ENCODE measurements at regions not wholly inside any gene's neighbourhood (a gene's known extent, or its start where the extent isn't known, plus 50 kb on each side); places are given as distances from the start of the nearest gene placed in this dataset.

- DNase-seq: no peak
- Mint-ChIP-seq H3K27ac (no peak overlapping the region), H3K36me3 (ENCODE audit: low read depth) (peaks cover 30% of the 10 kb centered on the region), H3K27me3 (no peaks in the 10 kb centered on the region), H3K4me3 (no peak overlapping the region), H3K9me3 (peaks cover 3% of the 10 kb centered on the region), H3K4me1 (peaks cover 16% of the 10 kb centered on the region)
- intact Hi-C loops (cut with micrococcal nuclease): no loop called here
These were observed 120.9 kb upstream of the FOXN3 start for GRCh38 chr14:89537911-89538310.

GRCh38 chr14:89534902-89535685 lies 118.1 kb upstream of the FOXN3 start:
- peaks cover 4% of the 10 kb centered on the region for H3K4me1 Mint-ChIP-seq
- DNase-seq: no peak
- H3K27ac Mint-ChIP-seq: no peak overlapping the region
- H3K9me3 Mint-ChIP-seq: peaks cover 6% of the 10 kb centered on the region
- no peak overlapping the region for H3K4me3 Mint-ChIP-seq
- H3K27me3 Mint-ChIP-seq: no peaks in the 10 kb centered on the region
- peaks cover 34% of the 10 kb centered on the region for H3K36me3 Mint-ChIP-seq (ENCODE audit: low read depth)
- intact Hi-C loops (cut with micrococcal nuclease): no loop called here

GRCh38 chr14:89533766-89534165 lies 116.7 kb upstream of the FOXN3 start:
- DNase-seq: no peak
- no peak overlapping the region for H3K27ac Mint-ChIP-seq
- H3K9me3 Mint-ChIP-seq: peaks cover 7% of the 10 kb centered on the region
- intact Hi-C loops (cut with micrococcal nuclease): no loop called here
- no peaks in the 10 kb centered on the region for H3K27me3 Mint-ChIP-seq
- peaks cover 34% of the 10 kb centered on the region for H3K36me3 Mint-ChIP-seq (ENCODE audit: low read depth)
- H3K4me3 Mint-ChIP-seq: no peak overlapping the region
- no peaks in the 10 kb centered on the region for H3K4me1 Mint-ChIP-seq

DNA sequence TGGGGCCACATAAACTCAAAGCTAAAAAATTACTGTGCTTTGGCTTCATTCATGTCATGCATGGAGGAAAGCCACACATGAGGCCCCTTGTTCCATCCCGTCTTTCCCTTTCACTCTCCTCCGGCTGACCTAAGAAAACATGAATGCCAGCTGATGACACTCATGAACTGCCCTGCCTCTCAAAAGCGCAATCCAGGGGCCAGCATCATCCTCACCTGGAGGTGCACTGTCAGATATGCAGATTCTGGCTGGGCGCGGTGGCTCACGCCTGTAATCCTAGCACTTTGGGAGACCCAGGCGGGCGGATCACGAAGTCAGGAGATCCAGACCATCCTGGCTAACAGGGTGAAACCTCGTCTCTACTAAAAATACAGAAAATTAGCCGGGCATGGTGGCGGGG lies 116.1 kb upstream of the FOXN3 start:
- no peak overlapping the region for H3K4me3 Mint-ChIP-seq
- H3K27ac Mint-ChIP-seq: no peak overlapping the region
- no peaks in the 10 kb centered on the region for H3K4me1 Mint-ChIP-seq
- intact Hi-C loops (cut with micrococcal nuclease): no loop called here
- H3K36me3 Mint-ChIP-seq (ENCODE audit: low read depth): peaks cover 38% of the 10 kb centered on the region
- peaks cover 8% of the 10 kb centered on the region for H3K9me3 Mint-ChIP-seq
- no peaks in the 10 kb centered on the region for H3K27me3 Mint-ChIP-seq
- DNase-seq: no peak

DNA sequence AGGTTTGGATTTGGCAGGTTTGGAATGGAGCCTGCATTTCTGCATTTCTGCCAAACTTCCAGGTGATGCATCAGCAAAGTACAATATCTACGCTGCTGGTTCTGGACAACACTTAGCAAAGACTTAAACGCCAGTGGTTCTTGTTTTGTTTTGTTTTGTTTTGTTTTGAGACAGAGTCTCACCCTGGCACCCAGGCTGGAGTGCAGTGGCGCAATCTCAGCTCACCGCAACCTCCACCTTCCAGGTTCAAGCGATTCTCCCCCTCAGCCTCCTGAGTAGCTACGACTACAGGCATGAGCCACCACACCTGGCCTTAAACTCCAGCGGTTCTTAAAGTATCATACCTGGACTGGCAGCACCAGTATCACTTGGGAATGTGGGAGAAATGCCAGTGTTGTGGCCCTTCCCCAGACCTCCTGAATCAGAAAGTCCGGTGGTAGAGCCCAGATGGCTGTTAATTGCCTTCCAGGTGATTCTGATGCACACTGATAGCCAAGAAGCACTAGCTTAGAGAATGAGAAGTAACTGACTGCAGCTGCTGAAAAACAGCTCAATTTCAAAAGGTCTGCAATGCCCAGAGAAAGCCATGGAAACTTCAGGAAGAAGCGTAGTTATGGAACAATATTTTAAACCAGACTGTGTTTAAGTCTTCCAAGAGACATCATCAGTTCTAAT lies 114.8 kb upstream of the FOXN3 start:
- H3K36me3 Mint-ChIP-seq (ENCODE audit: low read depth): peaks cover 36% of the 10 kb centered on the region
- intact Hi-C loops (cut with micrococcal nuclease): no loop called here

DNA sequence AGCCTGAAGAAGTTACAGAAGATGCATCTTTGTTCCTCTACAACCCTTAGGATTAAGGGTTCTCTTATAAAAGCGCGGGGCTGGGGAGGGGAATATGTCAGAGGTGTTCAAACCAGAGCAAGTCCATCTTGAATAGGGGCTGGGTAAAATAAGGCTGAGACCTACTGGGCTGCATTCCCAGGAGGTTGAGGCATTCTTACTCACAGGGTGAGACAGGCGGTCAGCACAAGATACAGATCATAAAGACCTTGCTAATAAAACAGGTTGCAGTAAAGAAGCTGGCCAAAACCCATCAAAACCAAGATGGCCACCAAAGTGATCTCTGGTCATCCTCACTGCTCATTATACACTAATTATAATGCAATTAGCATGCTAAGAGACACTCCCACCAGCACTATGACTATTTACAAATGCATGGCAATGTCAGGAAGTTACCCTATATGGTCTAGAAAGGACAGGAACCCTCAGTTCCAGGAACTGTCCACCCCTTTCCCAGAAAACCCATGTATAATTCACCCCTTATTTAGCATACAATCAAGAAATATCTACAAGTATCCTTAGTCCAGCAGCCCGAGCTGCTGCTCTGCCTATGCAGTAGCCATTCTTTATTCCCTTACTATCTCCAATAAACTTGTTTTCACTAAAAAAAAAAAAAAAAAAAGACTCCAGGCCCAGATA lies 108.1 kb upstream of the FOXN3 start:
- Mint-ChIP-seq H3K36me3 (ENCODE audit: low read depth) (peaks cover 47% of the 10 kb centered on the region), H3K27ac (no peak overlapping the region), H3K27me3 (no peaks in the 10 kb centered on the region), H3K4me3 (no peak overlapping the region), H3K4me1 (no peaks in the 10 kb centered on the region), H3K9me3 (peaks cover 26% of the 10 kb centered on the region)
- intact Hi-C loops (cut with micrococcal nuclease): no loop called here
- no peak for DNase-seq

More for the DNA sequence above, 114.8 kb upstream of the FOXN3 start:
- no peaks in the 10 kb centered on the region for H3K4me1 Mint-ChIP-seq
- no peak for DNase-seq
- no peak overlapping the region for H3K4me3 Mint-ChIP-seq
- peaks cover 13% of the 10 kb centered on the region for H3K9me3 Mint-ChIP-seq
- H3K27me3 Mint-ChIP-seq: no peaks in the 10 kb centered on the region
- H3K27ac Mint-ChIP-seq: no peak overlapping the region

- H3K4me3 Mint-ChIP-seq: no peak overlapping the region
- H3K36me3 Mint-ChIP-seq (ENCODE audit: low read depth): peaks cover 48% of the 10 kb centered on the region
- intact Hi-C loops (cut with micrococcal nuclease): no loop called here
- H3K27me3 Mint-ChIP-seq: no peaks in the 10 kb centered on the region
- H3K27ac Mint-ChIP-seq: no peak overlapping the region
- H3K4me1 Mint-ChIP-seq: no peaks in the 10 kb centered on the region
- peaks cover 25% of the 10 kb centered on the region for H3K9me3 Mint-ChIP-seq
- DNase-seq: no peak
These were observed 107.4 kb upstream of the FOXN3 start for GRCh38 chr14:89524412-89524811.

DNA sequence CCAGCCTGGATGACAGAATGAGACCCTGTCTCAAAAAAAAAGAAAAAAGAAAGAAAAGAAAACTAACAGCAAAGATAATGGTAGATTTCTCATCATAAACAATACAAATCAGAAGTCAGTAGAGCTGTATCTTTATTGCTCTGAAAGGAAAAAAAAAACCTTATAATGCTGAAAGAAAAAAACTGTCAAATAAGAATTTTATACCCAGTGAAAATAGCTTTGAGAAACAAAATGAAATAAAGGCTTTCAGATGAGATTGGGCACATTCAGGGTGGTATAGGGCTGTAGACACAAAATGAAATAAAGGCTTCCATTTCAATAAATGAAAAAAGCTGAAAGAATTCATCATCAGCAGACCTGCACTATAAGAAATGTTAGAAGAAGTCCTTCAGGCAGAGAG lies 105.0 kb upstream of the FOXN3 start:
- peaks cover 12% of the 10 kb centered on the region for H3K4me1 Mint-ChIP-seq
- intact Hi-C loops (cut with micrococcal nuclease): no loop called here
- no peaks in the 10 kb centered on the region for H3K27me3 Mint-ChIP-seq
- peaks cover 17% of the 10 kb centered on the region for H3K9me3 Mint-ChIP-seq
- H3K36me3 Mint-ChIP-seq (ENCODE audit: low read depth): peaks cover 53% of the 10 kb centered on the region
- no peak overlapping the region for H3K27ac Mint-ChIP-seq
- no peak for DNase-seq
- no peak overlapping the region for H3K4me3 Mint-ChIP-seq

DNA sequence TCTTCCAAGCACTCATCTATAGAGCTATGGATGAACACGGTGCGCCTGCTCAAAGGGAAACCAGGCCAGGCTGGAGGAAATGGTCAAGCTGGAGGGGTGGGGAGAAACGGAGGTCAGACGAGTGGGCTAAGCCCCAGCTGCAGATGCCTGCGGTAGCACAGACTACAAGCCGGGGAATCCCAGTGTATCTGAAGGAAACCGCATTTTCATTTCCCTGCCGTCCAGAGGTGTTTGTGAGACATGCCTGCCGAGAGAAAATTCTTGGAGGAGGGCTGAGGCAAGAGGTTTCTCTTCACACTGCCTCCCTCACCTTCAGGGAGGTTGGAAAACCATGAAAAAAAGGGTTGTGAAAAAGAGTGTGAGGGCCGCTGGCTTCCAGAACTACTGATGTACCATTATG lies 102.0 kb upstream of the FOXN3 start:
- H3K9me3 Mint-ChIP-seq: peaks cover 10% of the 10 kb centered on the region
- intact Hi-C loops (cut with micrococcal nuclease): no loop called here
- peaks cover 58% of the 10 kb centered on the region for H3K36me3 Mint-ChIP-seq (ENCODE audit: low read depth)
- H3K4me1 Mint-ChIP-seq: peaks cover 15% of the 10 kb centered on the region
- H3K27me3 Mint-ChIP-seq: no peaks in the 10 kb centered on the region
- H3K4me3 Mint-ChIP-seq: no peak overlapping the region
- no peak overlapping the region for H3K27ac Mint-ChIP-seq
- DNase-seq: no peak

DNA sequence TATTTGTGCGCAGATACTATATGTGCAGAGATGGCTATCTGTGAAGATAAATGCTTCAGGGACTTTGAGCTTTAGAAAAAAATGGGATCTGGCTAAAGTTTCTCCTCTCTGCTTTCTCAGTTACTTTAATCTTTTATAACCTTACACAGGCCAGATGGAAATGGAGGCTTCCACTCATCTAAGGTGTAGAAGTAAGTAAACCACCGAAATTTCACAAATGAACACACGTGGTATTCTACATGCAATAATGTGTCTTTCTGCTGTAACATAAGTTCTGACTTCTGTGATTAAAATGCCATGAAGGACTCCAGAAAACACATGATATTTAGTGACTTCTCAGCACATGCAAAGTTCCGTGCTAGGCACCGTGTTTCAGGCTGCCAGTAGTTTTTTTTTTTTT lies 99.1 kb upstream of the FOXN3 start:
- Mint-ChIP-seq H3K27me3 (no peaks in the 10 kb centered on the region), H3K36me3 (ENCODE audit: low read depth) (peaks cover 60% of the 10 kb centered on the region), H3K9me3 (peaks cover 3% of the 10 kb centered on the region), H3K27ac (no peak overlapping the region), H3K4me1 (peaks cover 29% of the 10 kb centered on the region), H3K4me3 (no peak overlapping the region)
- intact Hi-C loops (cut with micrococcal nuclease): no loop called here
- no peak for DNase-seq

DNA sequence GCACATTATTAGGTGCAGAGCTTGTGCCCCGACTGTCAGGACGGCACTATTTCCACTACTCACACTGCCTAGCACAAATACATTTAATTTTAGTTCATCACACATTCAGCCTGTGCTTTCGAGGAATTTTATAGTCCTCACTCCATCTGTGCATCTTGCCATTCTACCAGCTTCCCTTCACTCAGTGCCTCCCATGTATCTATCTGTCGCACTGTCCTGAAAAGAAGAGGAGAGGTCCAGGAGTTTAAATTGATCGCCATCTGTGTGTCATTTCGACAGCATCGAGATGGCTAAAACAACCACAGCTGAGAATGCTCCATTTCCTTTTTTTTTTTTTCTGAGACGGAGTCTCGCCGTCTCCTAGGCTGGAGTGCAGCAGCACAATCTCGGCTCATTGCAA lies 97.6 kb upstream of the FOXN3 start:
- Mint-ChIP-seq H3K4me1 (peaks cover 43% of the 10 kb centered on the region), H3K27ac (no peak overlapping the region), H3K4me3 (no peak overlapping the region), H3K36me3 (ENCODE audit: low read depth) (peaks cover 53% of the 10 kb centered on the region), H3K27me3 (no peaks in the 10 kb centered on the region), H3K9me3 (no peaks in the 10 kb centered on the region)
- no peak for DNase-seq
- intact Hi-C loops (cut with micrococcal nuclease): no loop called here

GRCh38 chr14:89509891-89510290 lies 92.9 kb upstream of the FOXN3 start:
- DNase-seq: no peak
- peak overlapping the region; percentile 81 for H3K4me3 Mint-ChIP-seq
- intact Hi-C loops (cut with micrococcal nuclease): loop anchor here (1.0 to 5.0 kb wide), 5 partner anchors 65 to 257 kb away; no protein-coding TSS in a partner anchor
- H3K27ac Mint-ChIP-seq: peak overlapping the region; percentile 96
- peaks cover 56% of the 10 kb centered on the region for H3K4me1 Mint-ChIP-seq
- no peaks in the 10 kb centered on the region for H3K27me3 Mint-ChIP-seq
- H3K36me3 Mint-ChIP-seq (ENCODE audit: low read depth): peaks cover 17% of the 10 kb centered on the region
- H3K9me3 Mint-ChIP-seq: no peaks in the 10 kb centered on the region

GRCh38 chr14:89508863-89509262 lies 91.8 kb upstream of the FOXN3 start:
- no peaks in the 10 kb centered on the region for H3K9me3 Mint-ChIP-seq
- H3K4me3 Mint-ChIP-seq: peak overlapping the region; percentile 3
- peaks cover 16% of the 10 kb centered on the region for H3K36me3 Mint-ChIP-seq (ENCODE audit: low read depth)
- DNase-seq: no peak
- peaks cover 65% of the 10 kb centered on the region for H3K4me1 Mint-ChIP-seq
- H3K27ac Mint-ChIP-seq: peak overlapping the region; percentile 76
- H3K27me3 Mint-ChIP-seq: no peaks in the 10 kb centered on the region
- intact Hi-C loops (cut with micrococcal nuclease): loop anchor here (5.0 kb wide), 1 partner anchor 258 kb away; no protein-coding TSS in a partner anchor

DNA sequence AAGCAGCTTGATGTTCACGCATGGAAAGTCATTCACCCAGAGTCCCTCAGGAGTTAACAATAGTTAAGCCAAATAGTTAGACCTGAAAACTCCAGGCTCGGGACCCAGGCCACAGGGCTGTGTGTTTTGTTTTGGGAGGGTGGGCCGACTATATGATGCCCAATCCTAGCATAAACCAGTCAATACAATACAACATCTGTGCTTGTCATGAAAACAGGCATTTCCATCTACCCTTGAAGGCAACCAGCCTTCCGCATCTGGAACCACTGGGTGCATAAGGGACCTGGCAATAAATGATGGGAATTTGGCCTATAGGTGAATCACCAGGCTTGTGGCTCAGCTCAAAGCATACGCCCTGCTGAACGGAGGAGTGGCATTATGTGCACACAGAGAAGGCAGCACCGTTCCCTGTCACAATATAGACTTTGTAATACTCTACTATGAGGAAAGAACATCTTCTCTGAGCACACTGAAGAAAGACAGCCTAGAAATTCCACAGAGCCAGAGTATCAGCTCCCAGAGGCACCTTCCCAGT lies 91.0 kb upstream of the FOXN3 start:
- no peaks in the 10 kb centered on the region for H3K9me3 Mint-ChIP-seq
- H3K27ac Mint-ChIP-seq: peak overlapping the region; percentile 57
- intact Hi-C loops (cut with micrococcal nuclease): loop anchor here (5.0 kb wide), 1 partner anchor 259 kb away; no protein-coding TSS in a partner anchor
- no peak overlapping the region for H3K4me3 Mint-ChIP-seq
- no peaks in the 10 kb centered on the region for H3K27me3 Mint-ChIP-seq
- DNase-seq: no peak
- H3K4me1 Mint-ChIP-seq: peaks cover 65% of the 10 kb centered on the region
- H3K36me3 Mint-ChIP-seq (ENCODE audit: low read depth): peaks cover 16% of the 10 kb centered on the region
